ENCODE measurements at regions not wholly inside any gene's neighbourhood (a gene's known extent, or its start where the extent isn't known, plus 50 kb on each side); places are given as distances from the start of the nearest gene placed in this dataset.
A peak's percentile ranks its signal among the peaks of the same experiment; 100 is the strongest.

DNA sequence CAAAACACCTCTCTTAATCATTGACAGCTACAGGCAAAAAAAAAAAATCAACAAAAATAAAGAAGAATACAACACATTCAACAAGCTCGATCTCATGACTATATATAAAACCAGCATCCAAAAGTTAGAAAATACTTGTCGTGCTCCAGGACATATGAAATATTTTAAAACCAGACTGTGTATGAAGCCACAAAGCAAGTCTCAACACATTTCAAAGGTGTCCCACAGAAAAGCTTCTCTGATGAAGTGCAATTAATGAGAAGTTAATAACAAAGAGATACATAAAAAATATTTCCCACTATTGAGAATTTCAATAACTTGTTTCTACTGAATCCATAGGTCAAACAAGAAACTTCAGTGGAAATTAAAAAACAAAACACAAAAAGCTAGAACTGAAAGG is 178.7 kb downstream of the PLK2 start:
- no CpG with 5 or more reads among the region's 2 CpGs for WGBS (ENCODE audit: extremely low coverage, insufficient coverage, low lambda C conversion rate)

DNA sequence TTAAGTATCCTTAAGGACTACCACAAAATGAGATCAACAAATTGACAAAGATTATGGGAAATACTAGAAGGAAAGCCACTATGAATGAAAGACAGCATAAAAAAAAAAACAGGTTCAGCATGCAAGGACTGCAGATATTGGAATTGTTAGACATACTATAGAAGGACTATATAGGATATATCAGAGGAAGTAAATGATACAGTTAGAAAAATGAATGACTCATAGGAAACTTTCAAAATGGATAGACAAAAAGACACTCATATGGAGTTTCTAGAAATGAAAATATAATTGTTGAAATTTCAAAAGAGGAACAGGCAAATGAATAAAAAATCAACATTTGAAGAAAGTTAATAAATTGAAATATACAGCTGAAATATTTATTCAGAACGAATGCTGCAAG is 180.6 kb downstream of the PLK2 start:
- Histone ChIP-seq H3K4me1 (ENCODE audit: control insufficient read depth, low read depth, low read length) (no peaks in the 10 kb centered on the region), H3K4ac (ENCODE audit: low read depth, low read length) (no peak overlapping the region), H4K8ac (ENCODE audit: low read depth, low read length) (no peak overlapping the region), H3K4me2 (ENCODE audit: low read length) (no peak overlapping the region), H2BK120ac (ENCODE audit: low read depth, low read length) (no peak overlapping the region), H3K4me3 (ENCODE audit: low read length) (no peak overlapping the region), H3K79me2 (ENCODE audit: control insufficient read depth, insufficient read depth, low read length) (no peaks in the 10 kb centered on the region), H3K56ac (ENCODE audit: low read length) (no peak overlapping the region), H3K27me3 (ENCODE audit: insufficient read depth, low read length, poor library complexity) (no peaks in the 10 kb centered on the region), H2BK5ac (ENCODE audit: low read length) (no peak overlapping the region), H3K79me1 (ENCODE audit: low read length) (no peaks in the 10 kb centered on the region), H3K36me3 (ENCODE audit: control insufficient read depth, insufficient read depth, low read length) (no peaks in the 10 kb centered on the region), H2BK15ac (replicated peaks; ENCODE audit: low read depth) (no peak overlapping the region), H3K27ac (ENCODE audit: low read depth, low read length) (no peak overlapping the region), H3K18ac (ENCODE audit: low read length) (no peak overlapping the region), H3K23ac (ENCODE audit: low read length) (no peak overlapping the region), H2AK5ac (ENCODE audit: low read length) (no peak overlapping the region), H3K9ac (ENCODE audit: low read length) (no peak overlapping the region), H4K5ac (ENCODE audit: low read length) (no peak overlapping the region)
- no peak for DNase-seq
- WGBS (ENCODE audit: extremely low coverage, insufficient coverage, low lambda C conversion rate) = no CpG with 5 or more reads among the region's 1 CpG

More for the DNA sequence above, 178.7 kb downstream of the PLK2 start:
- no peak overlapping the region for H3K4me3 ChIP-seq (ENCODE audit: low read length)
- no peak overlapping the region for H3K18ac ChIP-seq (ENCODE audit: low read length)
- no peaks in the 10 kb centered on the region for H3K36me3 ChIP-seq (ENCODE audit: control insufficient read depth, insufficient read depth, low read length)
- H3K56ac ChIP-seq (ENCODE audit: low read length) = no peak overlapping the region
- no peaks in the 10 kb centered on the region for H3K27me3 ChIP-seq (ENCODE audit: insufficient read depth, low read length, poor library complexity)
- no peaks in the 10 kb centered on the region for H3K79me1 ChIP-seq (ENCODE audit: low read length)
- no peak overlapping the region for H2BK5ac ChIP-seq (ENCODE audit: low read length)
- no peak for DNase-seq
- H3K4me1 ChIP-seq (ENCODE audit: control insufficient read depth, low read depth, low read length) = no peaks in the 10 kb centered on the region
- H4K5ac ChIP-seq (ENCODE audit: low read length) = no peak overlapping the region
- H3K23ac ChIP-seq (ENCODE audit: low read length) = no peak overlapping the region
- H3K4me2 ChIP-seq (ENCODE audit: low read length) = no peak overlapping the region
- no peak overlapping the region for H2AK5ac ChIP-seq (ENCODE audit: low read length)
- no peaks in the 10 kb centered on the region for H3K79me2 ChIP-seq (ENCODE audit: control insufficient read depth, insufficient read depth, low read length)
- H2BK120ac ChIP-seq (ENCODE audit: low read depth, low read length) = no peak overlapping the region
- H4K8ac ChIP-seq (ENCODE audit: low read depth, low read length) = no peak overlapping the region
- no peak overlapping the region for H2BK15ac ChIP-seq (replicated peaks; ENCODE audit: low read depth)
- no peak overlapping the region for H3K4ac ChIP-seq (ENCODE audit: low read depth, low read length)
- no peak overlapping the region for H3K27ac ChIP-seq (ENCODE audit: low read depth, low read length)
- no peak overlapping the region for H3K9ac ChIP-seq (ENCODE audit: low read length)

DNA sequence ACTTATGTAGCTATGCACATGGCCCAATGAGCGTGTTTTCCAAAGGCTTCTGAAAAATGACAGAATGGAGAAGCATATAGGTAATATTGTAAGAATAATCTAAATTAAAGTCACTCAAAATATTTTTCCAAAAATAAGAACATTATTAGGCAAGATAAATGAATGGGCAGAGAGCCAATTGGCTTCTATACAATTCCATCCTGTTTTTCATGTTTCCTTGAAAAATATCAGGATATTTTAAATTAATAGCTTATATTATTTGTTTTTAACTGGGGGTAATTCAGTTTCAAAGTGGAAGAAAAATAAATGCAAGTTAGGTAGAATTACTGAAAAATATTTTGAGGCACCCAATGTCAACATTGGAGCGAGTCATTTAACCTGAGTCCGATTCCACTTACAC is 183.5 kb downstream of the PLK2 start:
- no peak overlapping the region for H3K27ac ChIP-seq (ENCODE audit: low read depth, low read length)
- no peaks in the 10 kb centered on the region for H3K79me2 ChIP-seq (ENCODE audit: control insufficient read depth, insufficient read depth, low read length)
- H3K23ac ChIP-seq (ENCODE audit: low read length) = no peak overlapping the region
- no peak overlapping the region for H2BK15ac ChIP-seq (replicated peaks; ENCODE audit: low read depth)
- no peak overlapping the region for H2BK120ac ChIP-seq (ENCODE audit: low read depth, low read length)
- no peaks in the 10 kb centered on the region for H3K36me3 ChIP-seq (ENCODE audit: control insufficient read depth, insufficient read depth, low read length)
- no peak overlapping the region for H3K56ac ChIP-seq (ENCODE audit: low read length)
- no peak overlapping the region for H3K9ac ChIP-seq (ENCODE audit: low read length)
- H4K8ac ChIP-seq (ENCODE audit: low read depth, low read length) = no peak overlapping the region
- no peak overlapping the region for H3K4me3 ChIP-seq (ENCODE audit: low read length)
- H3K18ac ChIP-seq (ENCODE audit: low read length) = no peak overlapping the region
- H3K79me1 ChIP-seq (ENCODE audit: low read length) = no peaks in the 10 kb centered on the region
- no peak overlapping the region for H3K4ac ChIP-seq (ENCODE audit: low read depth, low read length)
- no CpG with 5 or more reads among the region's 3 CpGs for WGBS (ENCODE audit: extremely low coverage, insufficient coverage, low lambda C conversion rate)
- H3K4me1 ChIP-seq (ENCODE audit: control insufficient read depth, low read depth, low read length) = no peaks in the 10 kb centered on the region
- no peaks in the 10 kb centered on the region for H3K27me3 ChIP-seq (ENCODE audit: insufficient read depth, low read length, poor library complexity)
- H2AK5ac ChIP-seq (ENCODE audit: low read length) = no peak overlapping the region
- H3K4me2 ChIP-seq (ENCODE audit: low read length) = no peak overlapping the region
- H2BK5ac ChIP-seq (ENCODE audit: low read length) = no peak overlapping the region
- no peak overlapping the region for H4K5ac ChIP-seq (ENCODE audit: low read length)
- no peak for DNase-seq

DNA sequence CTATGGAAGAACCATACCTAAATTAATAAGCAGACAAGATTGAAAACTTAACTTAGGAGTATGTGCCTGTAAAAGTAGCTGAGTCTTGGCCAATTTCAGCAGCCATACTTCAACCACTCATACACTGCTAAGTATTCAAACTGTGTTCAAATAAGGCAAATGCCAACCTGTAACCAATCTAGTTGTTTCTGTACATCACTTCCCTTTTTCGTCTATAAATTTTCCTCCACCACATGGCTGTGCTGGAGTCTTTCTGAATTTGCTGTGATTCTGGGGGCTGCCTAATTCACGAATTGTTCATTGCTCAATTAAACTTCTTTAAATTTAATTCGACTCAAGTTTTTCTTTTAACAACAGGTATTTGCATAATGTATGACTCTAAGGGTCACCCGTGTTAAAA is 184.4 kb downstream of the PLK2 start:
- DNase-seq = no peak
- Histone ChIP-seq H2AK5ac (ENCODE audit: low read length) (no peak overlapping the region), H3K56ac (ENCODE audit: low read length) (no peak overlapping the region), H3K79me2 (ENCODE audit: control insufficient read depth, insufficient read depth, low read length) (no peaks in the 10 kb centered on the region), H4K8ac (ENCODE audit: low read depth, low read length) (no peak overlapping the region), H3K18ac (ENCODE audit: low read length) (no peak overlapping the region), H3K4me2 (ENCODE audit: low read length) (no peak overlapping the region), H2BK5ac (ENCODE audit: low read length) (no peak overlapping the region), H4K5ac (ENCODE audit: low read length) (no peak overlapping the region), H2BK15ac (replicated peaks; ENCODE audit: low read depth) (no peak overlapping the region), H3K4ac (ENCODE audit: low read depth, low read length) (no peak overlapping the region), H3K36me3 (ENCODE audit: control insufficient read depth, insufficient read depth, low read length) (no peaks in the 10 kb centered on the region), H3K27me3 (ENCODE audit: insufficient read depth, low read length, poor library complexity) (no peaks in the 10 kb centered on the region), H3K23ac (ENCODE audit: low read length) (no peak overlapping the region), H3K4me3 (ENCODE audit: low read length) (no peak overlapping the region), H3K79me1 (ENCODE audit: low read length) (no peaks in the 10 kb centered on the region), H3K4me1 (ENCODE audit: control insufficient read depth, low read depth, low read length) (no peaks in the 10 kb centered on the region), H3K9ac (ENCODE audit: low read length) (no peak overlapping the region), H2BK120ac (ENCODE audit: low read depth, low read length) (no peak overlapping the region), H3K27ac (ENCODE audit: low read depth, low read length) (no peak overlapping the region)
- WGBS (ENCODE audit: extremely low coverage, insufficient coverage, low lambda C conversion rate) = no CpG with 5 or more reads among the region's 4 CpGs

DNA sequence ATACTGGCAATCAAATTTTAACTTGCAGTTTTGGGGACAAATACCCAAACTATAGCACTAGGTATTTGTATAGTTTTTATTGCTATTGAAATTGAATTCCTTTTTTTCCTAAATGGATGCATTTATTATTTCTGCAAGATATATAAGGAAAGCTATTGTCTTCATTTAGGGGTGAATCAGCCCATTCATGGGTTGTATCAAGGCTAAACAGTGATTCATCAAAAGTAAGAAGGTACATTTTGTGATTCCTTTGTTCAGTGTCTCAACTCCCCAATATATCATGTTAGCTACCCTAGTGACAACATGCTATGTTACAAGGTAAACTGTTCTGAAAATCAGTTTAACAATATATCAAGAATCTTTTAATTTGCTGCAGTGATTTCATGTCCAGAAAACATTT is 185.7 kb downstream of the PLK2 start:
- no peak overlapping the region for H3K23ac ChIP-seq (ENCODE audit: low read length)
- H2BK15ac ChIP-seq (replicated peaks; ENCODE audit: low read depth) = no peak overlapping the region
- H2AK5ac ChIP-seq (ENCODE audit: low read length) = no peak overlapping the region
- H3K9ac ChIP-seq (ENCODE audit: low read length) = no peak overlapping the region
- DNase-seq = no peak
- no peaks in the 10 kb centered on the region for H3K4me1 ChIP-seq (ENCODE audit: control insufficient read depth, low read depth, low read length)
- H3K27ac ChIP-seq (ENCODE audit: low read depth, low read length) = no peak overlapping the region
- no peak overlapping the region for H3K4ac ChIP-seq (ENCODE audit: low read depth, low read length)
- no peak overlapping the region for H3K4me3 ChIP-seq (ENCODE audit: low read length)
- H2BK120ac ChIP-seq (ENCODE audit: low read depth, low read length) = no peak overlapping the region
- no peak overlapping the region for H4K5ac ChIP-seq (ENCODE audit: low read length)
- no peaks in the 10 kb centered on the region for H3K27me3 ChIP-seq (ENCODE audit: insufficient read depth, low read length, poor library complexity)
- H3K79me1 ChIP-seq (ENCODE audit: low read length) = no peaks in the 10 kb centered on the region
- H3K4me2 ChIP-seq (ENCODE audit: low read length) = no peak overlapping the region
- no peaks in the 10 kb centered on the region for H3K79me2 ChIP-seq (ENCODE audit: control insufficient read depth, insufficient read depth, low read length)
- H4K8ac ChIP-seq (ENCODE audit: low read depth, low read length) = no peak overlapping the region
- no peak overlapping the region for H2BK5ac ChIP-seq (ENCODE audit: low read length)
- H3K18ac ChIP-seq (ENCODE audit: low read length) = no peak overlapping the region
- no peak overlapping the region for H3K56ac ChIP-seq (ENCODE audit: low read length)
- H3K36me3 ChIP-seq (ENCODE audit: control insufficient read depth, insufficient read depth, low read length) = no peaks in the 10 kb centered on the region

DNA sequence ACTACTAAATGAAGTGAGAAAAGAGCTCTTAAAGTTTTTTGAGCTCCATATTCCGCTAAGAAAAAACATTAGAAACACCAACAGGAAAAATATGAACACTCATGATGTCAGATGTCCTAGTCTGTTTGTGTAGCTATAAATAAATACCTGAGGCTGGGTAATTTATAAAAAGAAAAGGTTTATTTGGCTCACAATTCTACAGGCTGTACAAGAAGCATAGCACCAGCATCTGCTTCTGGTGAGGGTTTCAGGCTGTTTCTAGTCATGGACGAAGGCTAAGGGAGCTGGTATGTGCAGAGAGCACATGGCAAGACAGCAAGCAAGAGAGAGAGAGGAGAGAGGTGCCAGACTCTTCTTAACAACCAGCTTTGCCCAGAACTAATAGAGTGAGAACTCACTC is 186.2 kb downstream of the PLK2 start:
- Histone ChIP-seq H3K4ac (ENCODE audit: low read depth, low read length) (no peak overlapping the region), H2BK5ac (ENCODE audit: low read length) (no peak overlapping the region), H4K5ac (ENCODE audit: low read length) (no peak overlapping the region), H2BK120ac (ENCODE audit: low read depth, low read length) (no peak overlapping the region), H3K9ac (ENCODE audit: low read length) (no peak overlapping the region), H3K79me2 (ENCODE audit: control insufficient read depth, insufficient read depth, low read length) (no peaks in the 10 kb centered on the region), H3K4me2 (ENCODE audit: low read length) (no peak overlapping the region), H3K56ac (ENCODE audit: low read length) (no peak overlapping the region), H2AK5ac (ENCODE audit: low read length) (no peak overlapping the region), H2BK15ac (replicated peaks; ENCODE audit: low read depth) (no peak overlapping the region), H3K4me3 (ENCODE audit: low read length) (no peak overlapping the region), H3K79me1 (ENCODE audit: low read length) (no peaks in the 10 kb centered on the region), H3K18ac (ENCODE audit: low read length) (no peak overlapping the region), H3K27me3 (ENCODE audit: insufficient read depth, low read length, poor library complexity) (no peaks in the 10 kb centered on the region), H3K36me3 (ENCODE audit: control insufficient read depth, insufficient read depth, low read length) (no peaks in the 10 kb centered on the region), H3K27ac (ENCODE audit: low read depth, low read length) (no peak overlapping the region), H3K4me1 (ENCODE audit: control insufficient read depth, low read depth, low read length) (no peaks in the 10 kb centered on the region), H3K23ac (ENCODE audit: low read length) (no peak overlapping the region), H4K8ac (ENCODE audit: low read depth, low read length) (no peak overlapping the region)
- WGBS (ENCODE audit: extremely low coverage, insufficient coverage, low lambda C conversion rate) = no CpG with 5 or more reads among the region's 2 CpGs
- DNase-seq = peak; percentile 49
